NT2/D1 (cell line): ENCODE measurements at regions not wholly inside any gene's neighbourhood (a gene's known extent, or its start where the extent isn't known, plus 50 kb on each side); places are given as distances from the start of the nearest gene placed in this dataset.

Experiments
- DNase-seq: peaks from one replicate; pipeline ENCODE4 v3.0.0-alpha.2; 2011; ENCODE audit warnings: low read depth, low spot score
- H3K27me3 ChIP-seq: 2 replicates; pipeline ENCODE4 v1.6.0; 2011; ENCODE audit warnings: mild to moderate bottlenecking; ENCODE audit not compliant: insufficient read length, insufficient read depth
- H3K36me3 ChIP-seq: 2 replicates; pipeline ENCODE4 v1.6.1; 2011; ENCODE audit warnings: mild to moderate bottlenecking, low read length, mixed read lengths; ENCODE audit not compliant: insufficient read depth, insufficient read length
- H3K4me1 ChIP-seq: 2 replicates; pipeline ENCODE4 v1.5.1; 2011; ENCODE audit not compliant: insufficient read depth, insufficient read length
- H3K4me3 ChIP-seq: 2 replicates; pipeline ENCODE4 v1.5.1; 2011; ENCODE audit warnings: low read depth; ENCODE audit not compliant: insufficient read length
- H3K9ac ChIP-seq: 2 replicates; pipeline ENCODE4 v1.6.0; 2011; ENCODE audit warnings: low read depth; ENCODE audit not compliant: insufficient read length
- H3K9me3 ChIP-seq: 2 replicates; pipeline ENCODE4 v1.5.1; 2011; ENCODE audit warnings: mild to moderate bottlenecking, low read length; ENCODE audit not compliant: insufficient read depth
- SUZ12 ChIP-seq: IDR thresholded peaks from 2 replicates; pipeline ENCODE4 v1.6.1; 2011; ENCODE audit not compliant: insufficient read length, insufficient read depth; ENCODE audit errors: extremely low read depth
- YY1 ChIP-seq: IDR thresholded peaks from 2 replicates; pipeline ENCODE4 v1.6.1; 2011; ENCODE audit not compliant: insufficient read length, insufficient read depth
- ZNF274 ChIP-seq: IDR thresholded peaks from 2 replicates; pipeline ENCODE4 v1.6.1; 2011; ENCODE audit warnings: mild to moderate bottlenecking, low read depth, low read length

GRCh38 chr12:28601570-28602058 lies 411.4 kb downstream of the CCDC91 start:
- Histone ChIP-seq H3K36me3 (no peaks in the 10 kb centered on the region), H3K9ac (no peak overlapping the region)

GRCh38 chr12:28602786-28603185 lies 412.5 kb downstream of the CCDC91 start:
- H3K9ac ChIP-seq, result no peak overlapping the region
- DNase-seq, result no peak
- TF ChIP-seq YY1 (no peak), ZNF274 (no peak), SUZ12 (no peak)

More at GRCh38 chr12:28601570-28602058, 411.4 kb downstream of the CCDC91 start:
- Histone ChIP-seq H3K27me3 (no peaks in the 10 kb centered on the region), H3K9me3 (peaks cover under 1% of the 10 kb centered on the region; the same call in 1 of the 2 replicates), H3K4me3 (no peak overlapping the region), H3K4me1 (no peaks in the 10 kb centered on the region)
- DNase-seq, result no peak
- TF ChIP-seq YY1, result no peak
- no peak for TF ChIP-seq ZNF274
- no peak for TF ChIP-seq SUZ12

DNA sequence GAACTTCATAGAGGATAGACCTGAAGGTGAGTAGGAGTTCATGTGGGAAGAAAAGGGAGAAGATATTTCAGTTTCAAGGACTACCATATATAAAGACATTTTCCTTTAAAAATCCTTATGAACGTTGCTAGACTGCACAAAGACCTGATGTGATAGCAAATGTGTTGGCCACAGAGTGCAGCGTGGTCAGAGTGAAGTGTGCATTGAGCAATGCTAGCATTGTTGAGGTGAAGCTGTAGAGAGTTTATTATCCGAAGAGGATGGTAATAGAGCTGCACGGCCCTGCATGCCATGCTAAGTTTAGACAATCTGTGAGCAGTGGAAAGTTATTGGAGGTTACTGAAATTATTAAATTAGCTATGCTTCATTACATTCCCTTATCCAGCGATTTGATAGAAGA lies 413.0 kb downstream of the CCDC91 start:
- DNase-seq, result no peak
- Histone ChIP-seq H3K27me3 (no peaks in the 10 kb centered on the region), H3K9ac (no peak overlapping the region), H3K4me3 (no peak overlapping the region), H3K4me1 (no peaks in the 10 kb centered on the region), H3K9me3 (peaks cover 14% of the 10 kb centered on the region), H3K36me3 (no peaks in the 10 kb centered on the region)
- TF ChIP-seq SUZ12 (no peak), ZNF274 (no peak), YY1 (no peak)

More at GRCh38 chr12:28602786-28603185, 412.5 kb downstream of the CCDC91 start:
- H3K36me3 ChIP-seq, result no peaks in the 10 kb centered on the region
- no peak overlapping the region for H3K4me3 ChIP-seq
- H3K9me3 ChIP-seq, result peaks cover 12% of the 10 kb centered on the region
- no peaks in the 10 kb centered on the region for H3K27me3 ChIP-seq
- H3K4me1 ChIP-seq, result no peaks in the 10 kb centered on the region

DNA sequence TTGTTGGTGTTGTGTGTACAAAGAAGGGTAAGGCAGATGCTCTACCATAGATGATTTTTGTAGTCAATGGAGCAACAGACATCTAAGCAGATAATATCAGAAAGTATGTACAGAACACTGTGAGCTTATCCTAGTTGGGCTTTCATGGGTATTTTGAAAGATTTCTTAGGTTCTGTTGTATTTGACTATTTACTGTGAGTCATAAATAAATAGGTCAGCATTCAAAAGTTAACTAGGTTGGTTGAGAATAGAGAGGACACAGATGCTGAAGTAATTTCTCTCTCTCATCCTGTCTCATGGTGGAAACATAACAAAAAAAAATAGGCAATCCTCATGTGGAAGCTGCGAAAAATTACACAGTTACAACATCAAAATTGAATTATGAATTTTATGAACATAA lies 413.5 kb downstream of the CCDC91 start:
- Histone ChIP-seq H3K9ac (no peak overlapping the region), H3K4me3 (no peak overlapping the region), H3K9me3 (peaks cover 14% of the 10 kb centered on the region), H3K4me1 (no peaks in the 10 kb centered on the region), H3K27me3 (no peaks in the 10 kb centered on the region), H3K36me3 (no peaks in the 10 kb centered on the region)
- no peak for DNase-seq
- TF ChIP-seq YY1 (no peak), SUZ12 (no peak), ZNF274 (no peak)

DNA sequence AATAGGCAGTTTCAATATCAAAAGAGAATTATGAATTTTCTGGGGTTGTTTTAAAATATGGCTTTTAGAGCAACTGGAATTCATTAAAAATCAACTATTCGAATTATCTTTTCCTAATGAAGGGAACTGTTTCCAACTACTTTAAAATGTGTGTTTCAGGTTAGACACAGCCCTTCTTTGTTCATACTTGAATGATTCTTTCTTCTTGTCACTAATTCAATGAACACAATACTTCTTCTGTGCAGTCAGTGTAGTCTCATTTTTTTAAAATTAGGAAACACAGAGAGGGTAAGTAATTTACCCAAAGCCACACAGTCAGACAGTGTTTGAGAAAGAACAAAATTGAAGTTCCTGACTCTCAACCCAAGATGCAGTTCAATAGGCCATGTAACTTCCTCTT lies 414.0 kb downstream of the CCDC91 start:
- no peaks in the 10 kb centered on the region for H3K36me3 ChIP-seq
- no peak for DNase-seq
- no peak for TF ChIP-seq YY1
- TF ChIP-seq ZNF274, result no peak
- TF ChIP-seq SUZ12, result no peak
- H3K9me3 ChIP-seq, result peaks cover 14% of the 10 kb centered on the region
- no peaks in the 10 kb centered on the region for H3K4me1 ChIP-seq
- H3K27me3 ChIP-seq, result no peaks in the 10 kb centered on the region
- H3K4me3 ChIP-seq, result no peak overlapping the region
- H3K9ac ChIP-seq, result no peak overlapping the region

- Histone ChIP-seq H3K4me3 (no peak overlapping the region), H3K4me1 (no peaks in the 10 kb centered on the region), H3K9ac (no peak overlapping the region), H3K27me3 (no peaks in the 10 kb centered on the region), H3K9me3 (peaks cover 14% of the 10 kb centered on the region), H3K36me3 (no peaks in the 10 kb centered on the region)
- DNase-seq, result no peak
- TF ChIP-seq ZNF274 (no peak), YY1 (no peak), SUZ12 (no peak)
Observed at GRCh38 chr12:28606967-28607557, 416.8 kb downstream of the CCDC91 start.

GRCh38 chr12:28610401-28611114 lies 420.3 kb downstream of the CCDC91 start:
- peaks cover 14% of the 10 kb centered on the region for H3K9me3 ChIP-seq
- no peak overlapping the region for H3K9ac ChIP-seq
- H3K4me1 ChIP-seq, result no peaks in the 10 kb centered on the region
- no peaks in the 10 kb centered on the region for H3K27me3 ChIP-seq
- TF ChIP-seq ZNF274 (no peak), YY1 (no peak), SUZ12 (no peak)
- no peaks in the 10 kb centered on the region for H3K36me3 ChIP-seq
- no peak overlapping the region for H3K4me3 ChIP-seq
- no peak for DNase-seq
